HG02798 (cell line): ENCODE measurements at regions not wholly inside any gene's neighbourhood (a gene's known extent, or its start where the extent isn't known, plus 50 kb on each side); places are given as distances from the start of the nearest gene placed in this dataset.
A peak's percentile ranks its signal among the peaks of the same experiment; 100 is the strongest.
"Not testable (repeated sequence)": the region's sequence is repeated elsewhere in the genome, so short reads cannot be mapped to it uniquely, and the experiment has no call there.

Experiments used
- ATAC-seq: cut with Tn5 transposase; IDR thresholded peaks from one replicate; pipeline ENCODE4 v1.9.1; 2021; ENCODE audit warnings: mild to moderate bottlenecking; ENCODE audit not compliant: unreplicated experiment, poor library complexity

DNA sequence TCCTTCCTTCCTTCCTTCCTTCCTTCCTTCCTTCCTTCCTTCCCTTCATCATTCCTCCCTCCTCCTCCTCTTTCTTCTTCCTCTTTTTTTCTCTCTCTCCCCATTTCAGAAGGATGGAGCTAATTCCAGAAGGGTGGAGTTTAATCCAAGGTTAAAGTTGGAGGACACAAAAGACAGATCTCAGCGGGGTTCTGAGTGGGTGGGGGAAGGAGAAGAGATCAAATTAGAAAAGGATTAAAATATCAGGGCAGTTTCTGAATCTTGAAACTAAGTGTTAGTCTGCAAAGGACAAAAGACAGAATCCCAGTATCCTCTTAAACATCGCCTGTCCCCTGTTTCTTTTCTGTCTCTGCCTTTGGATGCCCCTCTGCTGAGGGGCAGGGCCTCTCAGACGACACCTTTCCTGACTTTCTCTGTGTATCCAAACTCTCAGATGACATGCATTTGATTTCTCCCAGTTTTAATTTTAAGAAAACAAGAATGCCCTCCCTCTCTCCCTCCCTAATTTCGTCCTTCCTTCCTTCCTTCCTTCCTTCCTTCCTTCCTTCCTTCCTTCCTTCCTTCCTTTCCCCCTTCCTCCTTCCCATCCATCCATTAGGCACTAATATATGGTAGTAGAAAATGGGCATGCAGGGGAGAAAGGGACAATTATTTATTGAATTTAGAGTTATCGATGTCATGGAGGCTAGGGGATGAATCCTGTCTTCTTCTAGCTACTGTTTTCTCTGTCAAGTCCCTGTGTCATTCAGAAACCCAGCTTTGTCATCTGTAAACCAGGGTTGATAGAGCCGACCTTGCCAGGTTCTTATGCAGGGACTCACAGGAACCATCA, 269.1 kb downstream of the VRK1 start:
- no peak for ATAC-seq

GRCh38 chr14:97068293-97068692, 271.1 kb downstream of the VRK1 start:
- not testable (repeated sequence) for ATAC-seq

DNA sequence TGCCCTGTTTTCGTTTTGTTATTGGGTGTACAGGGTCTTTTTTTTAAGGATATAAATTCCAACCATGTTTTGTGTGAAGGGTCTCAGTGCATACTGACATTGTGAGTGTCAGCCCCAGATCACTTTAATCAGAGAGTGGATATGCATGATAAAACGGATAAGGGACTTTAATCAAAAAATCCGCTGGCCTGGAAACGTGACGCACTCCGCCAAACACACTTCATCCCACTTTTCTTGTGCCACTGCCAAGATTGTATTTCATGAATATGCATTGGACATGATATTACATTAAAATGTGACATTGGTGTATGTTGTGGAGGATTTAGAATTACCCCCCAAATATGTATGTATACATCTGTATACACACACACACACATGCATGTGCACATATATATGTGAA, 273.1 kb downstream of the VRK1 start:
- ATAC-seq = no peak

GRCh38 chr14:97071177-97071576, 274.0 kb downstream of the VRK1 start:
- ATAC-seq = no peak

- ATAC-seq = no peak
Observed at GRCh38 chr14:97073622-97074021, 276.4 kb downstream of the VRK1 start.

GRCh38 chr14:97074456-97074855, 277.3 kb downstream of the VRK1 start:
- no peak for ATAC-seq

- no peak for ATAC-seq
Observed at GRCh38 chr14:97074856-97075255, 277.7 kb downstream of the VRK1 start.

DNA sequence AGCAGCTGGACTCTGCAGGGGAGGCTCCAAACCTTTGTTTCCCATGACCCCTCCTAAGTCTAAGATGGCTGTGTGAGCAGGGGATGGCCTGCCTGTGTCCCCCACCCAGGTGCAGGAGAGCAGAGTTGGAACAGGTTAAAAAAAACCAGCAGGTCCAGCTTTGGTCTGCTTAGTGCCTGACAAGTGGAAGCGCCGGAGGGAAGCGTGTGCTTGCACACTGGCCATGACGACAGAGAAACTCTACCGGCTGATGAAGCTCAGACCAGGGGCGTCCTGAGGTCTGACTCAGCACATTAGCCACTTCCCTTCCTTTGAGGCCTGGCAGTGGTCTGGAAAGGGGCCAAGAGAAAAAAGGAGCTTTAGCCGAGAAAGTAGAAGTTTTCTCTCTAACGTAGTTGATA, 280.1 kb downstream of the VRK1 start:
- no peak for ATAC-seq

GRCh38 chr14:97077687-97078086, 280.5 kb downstream of the VRK1 start:
- ATAC-seq = no peak

DNA sequence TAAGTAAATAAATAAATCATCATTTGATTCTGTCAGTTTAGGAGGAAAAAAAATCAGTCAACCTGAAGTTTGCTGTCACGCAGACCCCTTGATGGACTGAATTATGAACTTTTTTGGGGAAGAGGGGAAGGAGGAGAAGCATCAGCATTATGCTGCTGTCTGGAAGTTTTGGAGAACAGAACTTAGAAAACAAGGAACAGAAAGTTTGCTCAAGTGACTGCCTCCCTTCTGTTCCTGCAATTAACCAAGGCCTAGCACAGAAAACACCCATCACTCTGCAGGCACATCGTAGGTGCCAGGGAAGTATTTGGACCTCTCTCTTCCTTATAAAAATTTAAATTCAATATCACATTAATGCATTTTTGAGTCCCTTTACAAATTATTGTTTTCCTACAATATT, 283.8 kb downstream of the VRK1 start:
- ATAC-seq = no peak

DNA sequence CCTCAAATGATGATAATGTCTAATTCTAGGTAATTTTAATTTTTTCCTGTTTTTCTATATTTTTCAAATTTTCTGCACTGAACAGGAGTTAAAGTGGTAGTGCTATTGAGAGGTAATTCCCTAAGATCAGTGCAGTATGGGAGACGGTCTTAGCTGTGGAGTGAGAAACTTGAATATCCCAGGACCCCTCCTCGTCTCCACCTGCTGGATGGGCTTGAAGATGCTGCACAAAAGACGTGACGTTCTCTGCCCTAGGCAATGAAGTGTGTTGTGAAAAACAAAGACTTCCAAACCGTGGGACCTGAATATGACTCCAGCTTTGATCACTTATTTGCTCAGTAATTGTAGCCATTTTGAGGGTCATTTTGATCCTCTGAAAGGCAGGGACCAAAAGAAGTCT, 298.1 kb downstream of the VRK1 start:
- no peak for ATAC-seq

- no peak for ATAC-seq
Observed at GRCh38 chr14:97097296-97097695, 300.1 kb downstream of the VRK1 start.

DNA sequence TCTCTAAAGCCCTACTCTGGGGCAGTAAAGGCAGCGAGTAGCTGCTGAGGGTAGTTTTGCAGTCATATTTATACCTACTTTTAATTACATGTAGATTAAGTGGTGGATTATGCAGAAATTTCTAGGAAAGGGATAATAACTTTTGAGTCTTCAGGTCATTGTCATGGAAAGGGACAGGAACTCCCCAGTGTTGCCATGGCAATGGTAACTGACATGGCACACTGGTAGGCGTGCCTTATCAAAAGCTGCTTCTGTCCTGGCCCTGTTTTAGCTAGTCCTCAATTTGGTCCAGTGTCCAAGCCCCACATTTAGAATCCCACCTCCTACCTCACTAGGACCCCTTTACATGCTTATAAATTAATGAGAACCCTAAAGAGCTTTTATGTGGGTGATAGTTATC, 303.1 kb downstream of the VRK1 start:
- no peak for ATAC-seq

DNA sequence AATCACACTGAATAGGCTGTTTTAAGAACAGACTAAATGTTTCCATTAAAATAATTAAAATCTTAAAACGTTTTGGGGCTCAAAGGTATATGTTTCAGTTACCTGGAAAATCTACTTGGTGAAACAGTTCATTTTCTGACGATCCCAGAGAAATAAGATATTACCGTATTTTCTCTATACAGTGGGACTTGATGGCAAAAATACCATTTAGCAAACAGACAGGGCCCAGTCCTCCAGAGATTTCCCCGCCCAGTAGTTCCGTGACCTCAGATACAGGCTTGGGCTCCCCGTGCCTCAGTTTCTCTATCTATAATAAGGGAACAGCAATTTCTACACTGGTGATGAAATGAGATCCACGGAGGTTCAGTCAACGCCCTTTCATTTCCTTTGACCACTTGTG, 304.4 kb downstream of the VRK1 start:
- no peak for ATAC-seq

DNA sequence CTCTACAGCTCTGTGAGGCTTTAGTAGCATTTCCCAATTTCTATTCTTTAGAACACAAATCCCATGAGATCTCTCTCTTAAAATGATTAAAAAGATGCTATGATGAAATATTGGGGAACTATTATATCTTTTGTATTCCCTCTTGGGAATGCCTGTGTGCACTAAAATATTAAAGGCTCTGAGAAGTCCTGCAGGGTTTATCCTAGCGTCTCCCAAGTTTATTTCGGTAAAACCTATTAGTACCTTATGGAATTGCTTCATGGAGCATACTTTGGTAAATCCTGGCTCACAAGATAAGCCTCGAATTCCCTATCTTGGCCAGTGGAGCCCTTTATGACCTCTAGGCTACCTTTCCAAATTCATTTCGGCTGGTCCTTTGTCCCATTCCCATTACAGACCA, 306.8 kb downstream of the VRK1 start:
- ATAC-seq = no peak

DNA sequence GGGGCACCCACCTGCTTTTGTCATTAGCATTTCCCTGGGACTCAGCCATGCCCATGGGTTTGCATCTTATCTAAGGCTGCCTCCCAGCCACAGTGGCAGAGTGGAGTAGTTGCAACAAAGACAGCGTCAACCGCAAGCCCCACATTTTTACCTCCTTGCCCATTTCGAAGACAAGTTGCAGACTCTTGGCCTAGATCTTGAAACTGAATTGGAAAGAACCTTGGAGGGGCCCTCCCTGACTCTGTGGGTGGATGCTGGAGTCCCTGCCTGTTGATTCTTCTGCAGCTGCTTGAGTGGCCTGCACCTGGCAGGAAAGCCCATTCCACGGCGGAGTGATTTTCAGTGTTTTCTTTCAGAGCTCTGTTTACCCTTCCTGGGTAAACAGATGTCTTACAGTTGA, 309.0 kb downstream of the VRK1 start:
- ATAC-seq = peak; percentile 77

DNA sequence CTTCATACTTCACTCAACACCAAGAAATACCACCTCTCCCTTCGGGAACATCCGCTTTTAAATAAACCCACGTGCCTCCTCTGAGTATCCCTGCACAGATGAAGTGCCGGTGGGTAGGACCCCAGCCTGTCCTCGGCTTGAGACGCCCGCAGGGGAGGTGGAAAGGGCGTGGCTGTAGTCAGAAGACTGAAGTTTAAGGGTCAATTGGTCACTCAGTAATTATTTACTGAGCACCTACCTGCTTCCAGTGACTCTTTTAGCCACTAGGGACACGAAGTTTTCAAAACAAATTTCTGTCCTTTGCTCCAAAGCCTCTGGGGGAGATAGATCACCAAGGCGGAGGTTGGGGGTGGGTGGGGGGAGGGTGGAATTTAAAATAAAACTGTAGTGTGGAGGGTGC, 309.4 kb downstream of the VRK1 start:
- no peak for ATAC-seq

GRCh38 chr14:97107080-97107479, 309.9 kb downstream of the VRK1 start:
- no peak for ATAC-seq

GRCh38 chr14:97107760-97108159, 310.6 kb downstream of the VRK1 start:
- no peak for ATAC-seq

- ATAC-seq = no peak
Observed at GRCh38 chr14:97109234-97109633, 312.1 kb downstream of the VRK1 start.

GRCh38 chr14:97113339-97113738, 316.2 kb downstream of the VRK1 start:
- no peak for ATAC-seq

DNA sequence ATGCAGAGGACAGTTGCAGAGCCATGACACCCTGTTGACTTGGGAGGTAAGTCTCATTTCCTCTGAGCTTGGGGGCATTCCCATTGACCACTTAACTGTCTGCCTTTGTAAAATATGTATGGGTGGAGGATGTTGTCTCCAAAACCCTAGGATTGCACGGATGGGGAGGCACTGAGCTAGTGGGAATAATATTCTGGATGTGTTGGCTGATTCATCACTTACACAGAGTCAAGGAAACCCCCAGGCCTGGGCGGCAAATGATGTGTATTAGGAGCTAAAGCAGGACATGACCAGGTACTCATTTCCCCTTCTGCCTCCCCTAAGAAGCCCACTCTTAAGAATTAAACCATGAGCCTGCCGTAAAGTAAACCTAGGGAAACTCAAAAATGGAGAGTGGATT, 319.4 kb downstream of the VRK1 start:
- ATAC-seq = no peak
